DMS79 treated with DMSO at 0.1 percent for 48 hours (cell line): ENCODE measurements at regions not wholly inside any gene's neighbourhood (a gene's known extent, or its start where the extent isn't known, plus 50 kb on each side); places are given as distances from the start of the nearest gene placed in this dataset.
"Not testable (repeated sequence)": the region's sequence is repeated elsewhere in the genome, so short reads cannot be mapped to it uniquely, and the experiment has no call there.

ENCODE experiments used
- DNase-seq: peaks from one replicate; lab custom pipeline; 2025; lab: John Stamatoyannopoulos, UW

- DNase-seq, result peak; percentile 37
These were observed 287.7 kb downstream of the BMP4 start for GRCh38 chr14:53668897-53669296.

- DNase-seq, result no peak
These were observed 292.9 kb downstream of the BMP4 start for GRCh38 chr14:53663709-53664108.

- no peak for DNase-seq
These were observed 301.4 kb downstream of the BMP4 start for GRCh38 chr14:53655080-53655785.

- no peak for DNase-seq
These were observed 304.6 kb downstream of the BMP4 start for GRCh38 chr14:53652068-53652467.

- no peak for DNase-seq
These were observed 305.4 kb downstream of the BMP4 start for GRCh38 chr14:53651096-53651740.

- no peak for DNase-seq
These were observed 309.7 kb downstream of the BMP4 start for GRCh38 chr14:53646925-53647324.

GRCh38 chr14:53640695-53641094 lies 315.9 kb downstream of the BMP4 start:
- no peak for DNase-seq

GRCh38 chr14:53638966-53639365 lies 317.7 kb downstream of the BMP4 start:
- no peak for DNase-seq

GRCh38 chr14:53634793-53635192 lies 321.8 kb downstream of the BMP4 start:
- no peak for DNase-seq

- peak; percentile 99 for DNase-seq
These were observed 326.3 kb downstream of the BMP4 start for GRCh38 chr14:53630336-53630735.

- DNase-seq, result no peak
These were observed 327.7 kb downstream of the BMP4 start for GRCh38 chr14:53628732-53629430.

GRCh38 chr14:53628261-53628660 lies 328.4 kb downstream of the BMP4 start:
- DNase-seq, result no peak

GRCh38 chr14:53626761-53627160 lies 329.9 kb downstream of the BMP4 start:
- no peak for DNase-seq

- no peak for DNase-seq
These were observed 334.2 kb downstream of the BMP4 start for GRCh38 chr14:53622447-53622846.

- DNase-seq, result no peak
These were observed 334.7 kb downstream of the BMP4 start for GRCh38 chr14:53621921-53622320.

GRCh38 chr14:53621433-53621832 lies 335.2 kb downstream of the BMP4 start:
- no peak for DNase-seq

GRCh38 chr14:53620890-53621289 lies 335.7 kb downstream of the BMP4 start:
- DNase-seq, result no peak

GRCh38 chr14:53620317-53620716 lies 336.3 kb downstream of the BMP4 start:
- DNase-seq, result no peak

GRCh38 chr14:53619691-53620231 lies 336.9 kb downstream of the BMP4 start:
- DNase-seq, result no peak

GRCh38 chr14:53616536-53616935 lies 340.1 kb downstream of the BMP4 start:
- not testable (repeated sequence) for DNase-seq

- DNase-seq, result no peak
These were observed 341.4 kb downstream of the BMP4 start for GRCh38 chr14:53615252-53615651.

GRCh38 chr14:53613404-53614253 lies 343.0 kb downstream of the BMP4 start:
- no peak for DNase-seq
